HG02973 (cell line): ENCODE measurements at regions not wholly inside any gene's neighbourhood (a gene's known extent, or its start where the extent isn't known, plus 50 kb on each side); places are given as distances from the start of the nearest gene placed in this dataset.

Experiments used
- ATAC-seq: cut with Tn5 transposase; IDR thresholded peaks from one replicate; pipeline ENCODE4 v1.9.1; 2021; ENCODE audit warnings: moderate library complexity; ENCODE audit not compliant: unreplicated experiment

GRCh38 chr3:194961571-194961970, 275.9 kb downstream of the FAM43A start:
- no peak for ATAC-seq

GRCh38 chr3:194962056-194962455, 276.4 kb downstream of the FAM43A start:
- ATAC-seq: no peak

- ATAC-seq: no peak
Measured at GRCh38 chr3:194964809-194965208, 279.1 kb downstream of the FAM43A start.

GRCh38 chr3:194967151-194968117, 281.8 kb downstream of the FAM43A start:
- no peak for ATAC-seq

- no peak for ATAC-seq
Measured at GRCh38 chr3:194970066-194970465, 284.4 kb downstream of the FAM43A start.

GRCh38 chr3:194971009-194971408, 285.3 kb downstream of the FAM43A start:
- no peak for ATAC-seq

GRCh38 chr3:194971965-194972364, 286.3 kb downstream of the FAM43A start:
- no peak for ATAC-seq

GRCh38 chr3:194972641-194973040, 287.0 kb downstream of the FAM43A start:
- ATAC-seq: no peak

- no peak for ATAC-seq
Measured at GRCh38 chr3:194973366-194974000, 287.8 kb downstream of the FAM43A start.

- ATAC-seq: no peak
Measured at GRCh38 chr3:194974468-194975135, 288.9 kb downstream of the FAM43A start.

- no peak for ATAC-seq
Measured at GRCh38 chr3:194976049-194976451, 290.4 kb downstream of the FAM43A start.

- no peak for ATAC-seq
Measured at GRCh38 chr3:194976874-194977273, 291.2 kb downstream of the FAM43A start.

GRCh38 chr3:194977356-194977755, 291.7 kb downstream of the FAM43A start:
- ATAC-seq: no peak

GRCh38 chr3:194979173-194979572, 291.8 kb downstream of the XXYLT1 start:
- no peak for ATAC-seq

GRCh38 chr3:194982472-194982871, 288.5 kb downstream of the XXYLT1 start:
- ATAC-seq: no peak

- no peak for ATAC-seq
Measured at GRCh38 chr3:194983121-194983520, 287.8 kb downstream of the XXYLT1 start.

- no peak for ATAC-seq
Measured at GRCh38 chr3:194983620-194984019, 287.3 kb downstream of the XXYLT1 start.

GRCh38 chr3:194984066-194984465, 286.9 kb downstream of the XXYLT1 start:
- no peak for ATAC-seq

- no peak for ATAC-seq
Measured at GRCh38 chr3:194984622-194985021, 286.3 kb downstream of the XXYLT1 start.

- ATAC-seq: no peak
Measured at GRCh38 chr3:194985031-194985578, 285.9 kb downstream of the XXYLT1 start.
